Activated T-cell treated with anti-CD3 and anti-CD28 coated beads for 24 hours (primary cell): ENCODE measurements at regions not wholly inside any gene's neighbourhood (a gene's known extent, or its start where the extent isn't known, plus 50 kb on each side); places are given as distances from the start of the nearest gene placed in this dataset.

Experiments used
- DNase-seq: peaks from one replicate; pipeline ENCODE4 v3.0.0-alpha.2; 2020; ENCODE audit warnings: low read depth

- no peak for DNase-seq
These were observed 331.8 kb upstream of the BTBD3 start for GRCh38 chr20:11585752-11586352.

DNA sequence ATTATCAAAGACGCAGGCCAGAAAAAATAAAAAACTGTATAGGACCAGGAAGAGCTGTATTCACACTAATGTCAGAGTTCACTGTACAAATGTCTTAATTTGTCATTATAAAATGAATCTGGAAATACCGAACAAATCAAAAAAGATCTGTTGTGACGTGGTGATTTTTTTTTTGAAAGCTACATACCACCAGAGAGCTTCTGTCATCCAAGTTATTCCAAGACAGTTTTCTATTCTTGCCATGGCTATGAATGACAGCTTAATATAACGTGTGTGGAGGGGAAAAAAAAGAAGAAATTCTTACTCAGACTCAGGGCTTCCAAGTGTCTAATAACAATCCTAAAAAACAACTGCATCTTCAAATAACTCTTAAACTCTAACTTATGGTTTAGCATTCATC is 328.8 kb upstream of the BTBD3 start:
- DNase-seq = no peak

GRCh38 chr20:11591965-11592364 is 325.7 kb upstream of the BTBD3 start:
- DNase-seq = no peak

GRCh38 chr20:11604339-11604738 is 313.4 kb upstream of the BTBD3 start:
- no peak for DNase-seq

- DNase-seq = no peak
These were observed 310.6 kb upstream of the BTBD3 start for GRCh38 chr20:11607047-11607446.

GRCh38 chr20:11608736-11609135 is 309.0 kb upstream of the BTBD3 start:
- DNase-seq = no peak

DNA sequence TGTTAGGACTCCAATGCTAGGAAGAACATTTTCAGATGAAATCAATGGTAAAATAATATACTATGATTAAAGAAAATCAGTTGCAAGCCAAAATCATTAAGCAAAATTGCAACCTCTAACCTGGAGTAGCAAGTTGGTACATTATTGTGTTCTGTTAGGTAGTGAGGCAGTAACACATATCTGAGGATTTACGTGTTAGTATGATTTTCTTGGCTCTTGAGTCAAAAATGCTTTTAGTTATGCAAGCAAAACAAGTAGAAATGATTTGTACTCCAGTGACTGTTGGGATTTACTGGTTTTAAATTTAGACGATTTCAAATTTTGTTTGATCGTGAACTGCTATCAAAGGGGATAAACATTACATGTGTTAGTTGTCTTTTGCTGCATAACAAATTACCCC is 293.0 kb upstream of the BTBD3 start:
- DNase-seq = no peak

GRCh38 chr20:11626551-11626950 is 291.1 kb upstream of the BTBD3 start:
- DNase-seq = no peak

GRCh38 chr20:11642866-11643265 is 274.8 kb upstream of the BTBD3 start:
- DNase-seq = no peak

GRCh38 chr20:11646359-11646758 is 271.3 kb upstream of the BTBD3 start:
- no peak for DNase-seq

GRCh38 chr20:11650566-11650965 is 267.1 kb upstream of the BTBD3 start:
- DNase-seq = no peak

DNA sequence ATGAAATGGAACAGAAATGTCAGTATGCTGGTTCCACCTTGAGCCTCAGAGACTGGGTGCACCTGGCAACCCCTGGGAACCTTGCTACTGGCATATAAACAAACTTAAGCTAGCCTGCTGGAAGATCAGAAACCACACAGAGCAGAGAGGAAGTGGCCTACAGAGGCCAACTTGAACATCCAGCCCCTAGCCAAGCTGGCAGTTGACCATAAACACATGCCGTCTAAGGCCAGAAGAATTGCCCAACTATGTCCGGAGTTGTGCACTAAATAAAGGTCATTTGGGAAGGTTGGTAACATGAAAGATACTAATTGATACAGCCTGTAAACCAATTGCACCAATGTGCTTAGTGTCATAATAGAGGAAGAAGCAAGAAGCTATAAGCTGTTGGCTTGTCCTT is 266.6 kb upstream of the BTBD3 start:
- DNase-seq = no peak

- no peak for DNase-seq
These were observed 266.0 kb upstream of the BTBD3 start for GRCh38 chr20:11651647-11652046.

DNA sequence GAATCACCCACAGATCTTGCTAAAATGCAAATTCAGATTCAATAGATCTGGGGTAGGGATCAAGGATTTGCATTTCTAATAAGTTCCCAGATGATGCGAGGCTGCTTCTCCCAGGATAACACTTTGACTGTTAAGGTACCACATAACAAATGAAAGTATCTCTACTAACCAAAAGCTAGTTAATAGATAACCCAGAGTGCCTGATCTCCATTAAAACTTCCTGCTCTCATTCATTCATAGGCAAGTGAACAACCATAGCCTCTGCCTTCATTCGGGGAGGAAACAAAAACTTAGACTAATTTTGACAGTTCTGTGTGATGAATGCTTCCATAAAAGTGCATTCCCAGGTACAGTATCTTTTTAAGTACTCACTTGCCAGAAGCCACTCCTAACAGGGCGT is 265.6 kb upstream of the BTBD3 start:
- no peak for DNase-seq

DNA sequence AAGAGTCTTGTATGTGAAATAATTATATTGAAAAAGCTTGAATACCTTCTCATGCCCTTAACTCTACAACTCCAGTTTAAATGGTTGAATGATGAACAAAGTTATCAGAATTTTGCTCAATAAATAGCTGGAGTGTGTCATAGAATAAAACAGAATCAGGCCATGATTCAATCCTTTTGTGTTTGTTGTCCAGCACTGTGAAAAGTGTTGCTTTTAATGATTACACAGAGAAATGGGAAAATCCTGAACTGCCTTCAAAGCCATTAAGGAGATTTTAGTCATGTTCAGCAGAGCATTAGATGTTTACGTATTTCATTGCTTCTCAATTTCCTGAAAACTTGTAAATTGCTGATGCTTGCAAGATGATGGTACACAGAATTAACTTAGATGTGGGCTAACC is 262.9 kb upstream of the BTBD3 start:
- DNase-seq = no peak

- DNase-seq = no peak
These were observed 257.0 kb upstream of the BTBD3 start for GRCh38 chr20:11660673-11661072.

- no peak for DNase-seq
These were observed 246.6 kb upstream of the BTBD3 start for GRCh38 chr20:11671015-11671511.

GRCh38 chr20:11672959-11673358 is 244.7 kb upstream of the BTBD3 start:
- DNase-seq = no peak

- no peak for DNase-seq
These were observed 241.6 kb upstream of the BTBD3 start for GRCh38 chr20:11675920-11676629.

- DNase-seq = no peak
These were observed 240.9 kb upstream of the BTBD3 start for GRCh38 chr20:11676630-11677287.

DNA sequence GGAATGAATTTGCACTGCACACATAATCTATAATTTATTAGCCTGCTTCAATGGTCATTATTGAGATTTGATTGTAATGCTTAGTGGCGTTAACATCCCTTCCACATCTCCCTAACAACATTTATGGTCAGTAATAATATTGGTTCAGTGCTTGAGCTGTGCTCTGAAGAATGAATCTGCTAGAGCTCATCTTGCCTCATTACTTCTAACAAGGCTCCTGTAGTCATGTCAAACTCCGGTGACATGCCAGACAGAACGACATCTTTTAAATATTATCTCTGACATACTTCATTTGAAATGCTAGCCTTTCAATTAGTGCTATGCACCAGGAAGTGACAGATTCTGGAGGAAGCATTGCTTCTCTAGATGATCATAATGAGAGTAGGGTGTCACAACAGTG is 240.3 kb upstream of the BTBD3 start:
- DNase-seq = no peak

DNA sequence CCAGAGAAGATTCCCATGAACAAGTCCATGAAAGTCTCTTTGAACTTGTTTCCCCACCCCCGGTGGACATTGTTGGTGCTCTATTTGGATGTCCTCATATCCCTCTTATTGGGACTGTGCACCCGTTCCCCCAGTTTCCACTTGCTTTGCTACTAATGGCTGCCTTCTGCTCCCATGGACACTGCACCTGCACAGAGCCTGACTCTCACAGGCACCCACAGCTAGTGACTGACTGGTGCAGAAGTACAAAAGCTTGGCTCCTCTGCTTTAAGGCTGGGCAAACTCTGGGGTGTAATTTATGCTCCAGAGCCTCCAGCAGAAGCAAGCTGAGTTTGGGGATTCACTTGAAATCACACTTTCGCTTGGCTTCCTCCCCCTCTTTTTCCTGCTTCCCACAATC is 239.9 kb upstream of the BTBD3 start:
- DNase-seq = no peak

- no peak for DNase-seq
These were observed 235.4 kb upstream of the BTBD3 start for GRCh38 chr20:11682285-11682684.
